Smooth muscle cell (in vitro differentiated cells): ENCODE measurements at regions not wholly inside any gene's neighbourhood (a gene's known extent, or its start where the extent isn't known, plus 50 kb on each side); places are given as distances from the start of the nearest gene placed in this dataset.

Source experiments
- DNase-seq: peaks from one replicate; lab custom pipeline; 2025; ENCODE audit not compliant: unreplicated experiment; lab: John Stamatoyannopoulos, UW
- H2AFZ ChIP-seq: fragments of 200-600 bp; sonication (generic); 2 replicates; pipeline ENCODE4 v1.6.0; 2016; ENCODE audit warnings: antibody characterized with exemption, low read depth, mild to moderate bottlenecking
- H3F3A ChIP-seq: fragments of 200-600 bp; sonication (generic); 2 replicates; pipeline ENCODE4 v1.6.0; 2017; ENCODE audit warnings: antibody characterized with exemption, low read depth
- H3K27ac ChIP-seq: fragments of 200-600 bp; sonication (generic); 2 replicates; pipeline ENCODE4 v1.5.1; 2016; ENCODE audit warnings: low read depth, mild to moderate bottlenecking
- H3K27me3 ChIP-seq: fragments of 200-600 bp; sonication (generic); 2 replicates; pipeline ENCODE4 v1.6.1; 2016; ENCODE audit warnings: low read depth, mild to moderate bottlenecking
- H3K36me3 ChIP-seq: fragments of 200-600 bp; sonication (generic); 2 replicates; pipeline ENCODE4 v1.5.1; 2016; ENCODE audit warnings: low read depth
- H3K4me1 ChIP-seq: fragments of 200-600 bp; sonication (generic); 2 replicates; pipeline ENCODE4 v1.5.1; 2016; ENCODE audit warnings: low read depth
- H3K4me2 ChIP-seq: fragments of 200-600 bp; sonication (generic); 2 replicates; pipeline ENCODE4 v1.6.0; 2016; ENCODE audit warnings: mild to moderate bottlenecking
- H3K4me3 ChIP-seq: fragments of 200-600 bp; sonication (generic); 2 replicates; pipeline ENCODE4 v1.5.1; 2016; ENCODE audit warnings: mild to moderate bottlenecking
- H3K79me2 ChIP-seq: fragments of 200-600 bp; sonication (generic); 2 replicates; pipeline ENCODE4 v1.6.0; 2016; ENCODE audit warnings: low read depth, mild to moderate bottlenecking
- H3K9ac ChIP-seq: fragments of 200-600 bp; sonication (generic); 2 replicates; pipeline ENCODE4 v1.6.0; 2016; ENCODE audit warnings: low read depth
- H3K9me3 ChIP-seq: fragments of 200-600 bp; sonication (generic); replicated peaks from 2 replicates; pipeline ENCODE4 v1.5.1; 2016; ENCODE audit warnings: low read depth
- H4K20me1 ChIP-seq: fragments of 200-600 bp; sonication (generic); 2 replicates; pipeline ENCODE4 v1.6.0; 2016; ENCODE audit warnings: low read depth
- WGBS: methylation state at CpG from one replicate; pipeline ENCODE4 v1.1.7; 2016; ENCODE audit warnings: low lambda C conversion rate; 5-methylcytosine and 5-hydroxymethylcytosine counted together
- TF ChIP-seq, protein P1 (sequence below): fragments of 200-600 bp; sonication (generic); IDR thresholded peaks from 2 replicates; pipeline ENCODE4 v1.5.1; 2017; ENCODE audit warnings: borderline replicate concordance, mild to moderate bottlenecking, antibody characterized with exemption; ENCODE audit not compliant: insufficient read depth, poor library complexity, severe bottlenecking

DNA sequence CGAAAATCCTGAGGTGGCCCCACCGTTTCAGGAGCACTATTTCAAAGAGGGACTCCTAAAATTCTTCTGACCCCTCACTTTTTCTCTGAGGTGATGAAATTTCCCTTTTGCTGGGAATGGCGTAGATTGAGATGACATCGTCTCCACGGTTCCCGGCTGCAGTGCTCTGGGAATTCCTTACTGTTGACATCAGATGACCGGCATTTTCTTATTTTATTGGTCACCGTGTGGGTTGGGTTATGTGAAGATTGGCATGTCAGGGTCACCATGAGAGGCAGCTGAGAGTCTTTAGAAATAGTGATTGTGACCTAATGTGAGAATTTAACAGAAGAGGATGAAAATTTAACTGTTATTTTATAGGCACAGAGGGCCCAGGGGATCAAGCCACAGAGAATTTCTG is 356.7 kb downstream of the FGF9 start:
- H3K4me2 ChIP-seq, result no peak overlapping the region
- no peaks in the 10 kb centered on the region for H3F3A ChIP-seq
- H3K27me3 ChIP-seq, result no peaks in the 10 kb centered on the region
- H3K9me3 ChIP-seq, result no peaks in the 10 kb centered on the region
- no peaks in the 10 kb centered on the region for H3K79me2 ChIP-seq
- DNase-seq, result no peak
- no peak overlapping the region for H3K9ac ChIP-seq
- H3K27ac ChIP-seq, result no peak overlapping the region
- H3K4me1 ChIP-seq, result no peaks in the 10 kb centered on the region
- H4K20me1 ChIP-seq, result no peaks in the 10 kb centered on the region
- WGBS, result 49% methylated on average over 8 of the region's 8 CpGs
- no peak overlapping the region for H3K4me3 ChIP-seq
- H2AFZ ChIP-seq, result no peak overlapping the region
- TF ChIP-seq, protein P1, sequence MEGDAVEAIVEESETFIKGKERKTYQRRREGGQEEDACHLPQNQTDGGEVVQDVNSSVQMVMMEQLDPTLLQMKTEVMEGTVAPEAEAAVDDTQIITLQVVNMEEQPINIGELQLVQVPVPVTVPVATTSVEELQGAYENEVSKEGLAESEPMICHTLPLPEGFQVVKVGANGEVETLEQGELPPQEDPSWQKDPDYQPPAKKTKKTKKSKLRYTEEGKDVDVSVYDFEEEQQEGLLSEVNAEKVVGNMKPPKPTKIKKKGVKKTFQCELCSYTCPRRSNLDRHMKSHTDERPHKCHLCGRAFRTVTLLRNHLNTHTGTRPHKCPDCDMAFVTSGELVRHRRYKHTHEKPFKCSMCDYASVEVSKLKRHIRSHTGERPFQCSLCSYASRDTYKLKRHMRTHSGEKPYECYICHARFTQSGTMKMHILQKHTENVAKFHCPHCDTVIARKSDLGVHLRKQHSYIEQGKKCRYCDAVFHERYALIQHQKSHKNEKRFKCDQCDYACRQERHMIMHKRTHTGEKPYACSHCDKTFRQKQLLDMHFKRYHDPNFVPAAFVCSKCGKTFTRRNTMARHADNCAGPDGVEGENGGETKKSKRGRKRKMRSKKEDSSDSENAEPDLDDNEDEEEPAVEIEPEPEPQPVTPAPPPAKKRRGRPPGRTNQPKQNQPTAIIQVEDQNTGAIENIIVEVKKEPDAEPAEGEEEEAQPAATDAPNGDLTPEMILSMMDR, result no peak
- no peaks in the 10 kb centered on the region for H3K36me3 ChIP-seq

- 91% methylated on average over 7 of the region's 7 CpGs for WGBS
- no peak overlapping the region for H2AFZ ChIP-seq
- H3K4me2 ChIP-seq, result no peak overlapping the region
- H3K36me3 ChIP-seq, result no peaks in the 10 kb centered on the region
- no peaks in the 10 kb centered on the region for H4K20me1 ChIP-seq
- no peaks in the 10 kb centered on the region for H3K4me1 ChIP-seq
- H3K79me2 ChIP-seq, result no peaks in the 10 kb centered on the region
- H3K27ac ChIP-seq, result no peak overlapping the region
- H3K4me3 ChIP-seq, result no peak overlapping the region
- H3F3A ChIP-seq, result no peaks in the 10 kb centered on the region
- H3K9ac ChIP-seq, result no peak overlapping the region
- TF ChIP-seq, protein P1, result no peak
- DNase-seq, result no peak
- no peaks in the 10 kb centered on the region for H3K9me3 ChIP-seq
- no peaks in the 10 kb centered on the region for H3K27me3 ChIP-seq
These were observed 358.0 kb downstream of the FGF9 start for GRCh38 chr13:22028831-22029230.

DNA sequence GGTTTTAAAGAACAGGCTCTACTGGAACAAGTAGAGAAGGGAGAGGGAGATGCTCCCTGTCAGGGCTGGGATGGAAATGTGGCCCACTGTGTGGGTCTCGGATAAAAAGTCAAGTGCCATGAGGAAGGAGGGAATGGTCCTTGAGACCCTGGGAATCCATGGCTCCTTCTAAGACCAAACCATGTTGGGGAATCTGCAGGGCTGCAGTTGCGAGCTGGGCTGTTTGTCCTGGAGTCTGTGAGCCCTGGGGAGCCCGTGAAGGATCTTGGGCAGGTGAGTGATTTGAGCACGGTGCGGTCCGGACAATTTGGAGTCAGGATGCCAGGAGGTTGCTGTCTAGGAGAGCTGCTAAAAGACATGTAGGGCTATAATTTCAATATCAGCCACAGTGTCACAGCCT is 359.4 kb downstream of the FGF9 start:
- H3K27ac ChIP-seq, result no peak overlapping the region
- no peaks in the 10 kb centered on the region for H4K20me1 ChIP-seq
- H3K79me2 ChIP-seq, result no peaks in the 10 kb centered on the region
- H3F3A ChIP-seq, result no peaks in the 10 kb centered on the region
- H3K4me2 ChIP-seq, result no peak overlapping the region
- no peak overlapping the region for H3K9ac ChIP-seq
- no peak overlapping the region for H2AFZ ChIP-seq
- DNase-seq, result no peak
- H3K4me3 ChIP-seq, result no peak overlapping the region
- H3K4me1 ChIP-seq, result no peaks in the 10 kb centered on the region
- 94% methylated on average over 6 of the region's 6 CpGs for WGBS
- no peaks in the 10 kb centered on the region for H3K27me3 ChIP-seq
- no peaks in the 10 kb centered on the region for H3K36me3 ChIP-seq
- TF ChIP-seq, protein P1, result no peak
- H3K9me3 ChIP-seq, result no peaks in the 10 kb centered on the region

- 68% methylated on average over 5 of the region's 5 CpGs for WGBS
- no peak for DNase-seq
- Histone ChIP-seq H3K9ac (no peak overlapping the region), H3K4me3 (no peak overlapping the region), H4K20me1 (no peaks in the 10 kb centered on the region), H3K4me2 (no peak overlapping the region), H2AFZ (no peak overlapping the region), H3K27ac (no peak overlapping the region), H3K79me2 (no peaks in the 10 kb centered on the region), H3K9me3 (no peaks in the 10 kb centered on the region), H3F3A (no peaks in the 10 kb centered on the region), H3K27me3 (no peaks in the 10 kb centered on the region), H3K36me3 (no peaks in the 10 kb centered on the region), H3K4me1 (no peaks in the 10 kb centered on the region)
- TF ChIP-seq, protein P1, result no peak
These were observed 360.9 kb downstream of the FGF9 start for GRCh38 chr13:22031702-22032286.
